ENCODE measurements at regions not wholly inside any gene's neighbourhood (a gene's known extent, or its start where the extent isn't known, plus 50 kb on each side); places are given as distances from the start of the nearest gene placed in this dataset.

- Histone ChIP-seq H2AFZ (no peak overlapping the region), H3K9me2 (ENCODE audit: insufficient read depth) (no peaks in the 10 kb centered on the region), H3K27ac (no peak overlapping the region), H3K4me2 (no peak overlapping the region), H4K20me1 (ENCODE audit: insufficient read depth) (no peaks in the 10 kb centered on the region), H3F3A (ENCODE audit: insufficient read depth, low read depth) (no peaks in the 10 kb centered on the region), H3K79me2 (ENCODE audit: low read depth) (no peaks in the 10 kb centered on the region), H3K4me3 (no peak overlapping the region), H3K9me3 (ENCODE audit: insufficient read depth, low read depth) (no peaks in the 10 kb centered on the region), H3K4me1 (replicated peaks; ENCODE audit: insufficient read depth) (no peaks in the 10 kb centered on the region), H3K27me3 (ENCODE audit: insufficient read depth, low read depth) (no peaks in the 10 kb centered on the region), H3K36me3 (ENCODE audit: low read depth) (no peaks in the 10 kb centered on the region)
- no TSS peak for BruUV-seq (replicated peaks)
- CTCF ChIA-PET, result no interaction called here
- POLR2A ChIA-PET (ENCODE audit: unreplicated experiment), result no interaction called here
- intact Hi-C loops (cut with micrococcal nuclease; ENCODE audit: unreplicated experiment), result no loop called here
- TF ChIP-seq EZH2 (IDR thresholded peaks at IDR 0.05; ENCODE audit: low read depth) (no peak), CTCF (conservative IDR thresholded peaks at IDR 0.05) (no peak)
- DNase-seq, result no peak
These were observed 118.7 kb upstream of the HMGN3 start for GRCh38 chr6:79353226-79353625.

- no peak for DNase-seq
- POLR2A ChIA-PET (ENCODE audit: unreplicated experiment), result interaction anchor here (0.5 kb wide), 1 partner anchor 113 kb away, joined by 3 read pairs; no protein-coding TSS in a partner anchor
- Histone ChIP-seq H3K9me2 (ENCODE audit: insufficient read depth) (no peaks in the 10 kb centered on the region), H3K79me2 (ENCODE audit: low read depth) (no peaks in the 10 kb centered on the region), H2AFZ (no peak overlapping the region), H3K4me3 (no peak overlapping the region), H3K4me1 (replicated peaks; ENCODE audit: insufficient read depth) (no peaks in the 10 kb centered on the region), H4K20me1 (ENCODE audit: insufficient read depth) (no peaks in the 10 kb centered on the region), H3K9me3 (ENCODE audit: insufficient read depth, low read depth) (no peaks in the 10 kb centered on the region), H3K27me3 (ENCODE audit: insufficient read depth, low read depth) (no peaks in the 10 kb centered on the region), H3K36me3 (ENCODE audit: low read depth) (no peaks in the 10 kb centered on the region), H3K27ac (no peak overlapping the region), H3K4me2 (no peak overlapping the region), H3F3A (ENCODE audit: insufficient read depth, low read depth) (no peaks in the 10 kb centered on the region)
- intact Hi-C loops (cut with micrococcal nuclease; ENCODE audit: unreplicated experiment), result no loop called here
- no TSS peak for BruUV-seq (replicated peaks)
- CTCF ChIA-PET, result no interaction called here
- TF ChIP-seq EZH2 (IDR thresholded peaks at IDR 0.05; ENCODE audit: low read depth), result no peak
- no peak for TF ChIP-seq CTCF (conservative IDR thresholded peaks at IDR 0.05)
These were observed 104.0 kb upstream of the HMGN3 start for GRCh38 chr6:79338493-79338892.

GRCh38 chr6:79335133-79335674 lies 100.7 kb upstream of the HMGN3 start:
- Histone ChIP-seq H3K9me2 (ENCODE audit: insufficient read depth) (no peaks in the 10 kb centered on the region), H3K27ac (no peak overlapping the region), H3K27me3 (ENCODE audit: insufficient read depth, low read depth) (no peaks in the 10 kb centered on the region), H3K36me3 (ENCODE audit: low read depth) (no peaks in the 10 kb centered on the region), H3K9me3 (ENCODE audit: insufficient read depth, low read depth) (no peaks in the 10 kb centered on the region), H3F3A (ENCODE audit: insufficient read depth, low read depth) (no peaks in the 10 kb centered on the region), H2AFZ (no peak overlapping the region), H3K4me2 (no peak overlapping the region), H3K79me2 (ENCODE audit: low read depth) (no peaks in the 10 kb centered on the region), H3K4me1 (replicated peaks; ENCODE audit: insufficient read depth) (no peaks in the 10 kb centered on the region), H4K20me1 (ENCODE audit: insufficient read depth) (no peaks in the 10 kb centered on the region), H3K4me3 (no peak overlapping the region)
- no TSS peak for BruUV-seq (replicated peaks)
- POLR2A ChIA-PET (ENCODE audit: unreplicated experiment), result interaction anchor here (0.7 kb wide), 1 partner anchor 382 kb away, joined by 3 read pairs; no protein-coding TSS in a partner anchor
- no peak for TF ChIP-seq CTCF (conservative IDR thresholded peaks at IDR 0.05)
- no peak for TF ChIP-seq EZH2 (IDR thresholded peaks at IDR 0.05; ENCODE audit: low read depth)
- CTCF ChIA-PET, result no interaction called here
- intact Hi-C loops (cut with micrococcal nuclease; ENCODE audit: unreplicated experiment), result no loop called here
- DNase-seq, result no peak

Measured in PC-9 (cell line).